ENCODE measurements at regions not wholly inside any gene's neighbourhood (a gene's known extent, or its start where the extent isn't known, plus 50 kb on each side); places are given as distances from the start of the nearest gene placed in this dataset.

DNA sequence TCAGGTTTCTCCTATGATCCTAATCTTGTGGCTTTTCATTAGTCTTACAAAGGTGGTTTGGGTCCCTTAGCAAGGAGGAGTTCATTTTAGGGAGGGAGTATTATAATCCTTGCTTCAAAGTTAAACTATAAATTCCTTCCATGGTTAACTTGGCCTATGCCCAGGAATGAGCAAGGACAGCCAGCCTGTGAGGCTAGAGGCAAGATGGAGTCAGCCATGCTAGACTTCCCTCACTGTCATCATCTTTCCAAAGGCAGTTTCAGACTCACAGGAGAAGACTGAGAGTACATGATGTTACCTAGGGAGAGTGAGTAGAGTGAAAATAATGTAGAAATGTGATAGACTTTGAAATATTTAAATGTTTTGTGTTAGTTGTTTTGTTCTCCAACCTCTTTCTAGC, 192.3 kb downstream of the GPAT3 start:
- no peak overlapping the region for H3K27ac ChIP-seq
- TF ChIP-seq EP300 (IDR thresholded peaks at IDR 0.05) (no peak), POLR2A (IDR thresholded peaks at IDR 0.05) (no peak)
- TF ChIP-seq, protein P1, sequence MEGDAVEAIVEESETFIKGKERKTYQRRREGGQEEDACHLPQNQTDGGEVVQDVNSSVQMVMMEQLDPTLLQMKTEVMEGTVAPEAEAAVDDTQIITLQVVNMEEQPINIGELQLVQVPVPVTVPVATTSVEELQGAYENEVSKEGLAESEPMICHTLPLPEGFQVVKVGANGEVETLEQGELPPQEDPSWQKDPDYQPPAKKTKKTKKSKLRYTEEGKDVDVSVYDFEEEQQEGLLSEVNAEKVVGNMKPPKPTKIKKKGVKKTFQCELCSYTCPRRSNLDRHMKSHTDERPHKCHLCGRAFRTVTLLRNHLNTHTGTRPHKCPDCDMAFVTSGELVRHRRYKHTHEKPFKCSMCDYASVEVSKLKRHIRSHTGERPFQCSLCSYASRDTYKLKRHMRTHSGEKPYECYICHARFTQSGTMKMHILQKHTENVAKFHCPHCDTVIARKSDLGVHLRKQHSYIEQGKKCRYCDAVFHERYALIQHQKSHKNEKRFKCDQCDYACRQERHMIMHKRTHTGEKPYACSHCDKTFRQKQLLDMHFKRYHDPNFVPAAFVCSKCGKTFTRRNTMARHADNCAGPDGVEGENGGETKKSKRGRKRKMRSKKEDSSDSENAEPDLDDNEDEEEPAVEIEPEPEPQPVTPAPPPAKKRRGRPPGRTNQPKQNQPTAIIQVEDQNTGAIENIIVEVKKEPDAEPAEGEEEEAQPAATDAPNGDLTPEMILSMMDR (IDR thresholded peaks at IDR 0.05), result no peak
- no peaks in the 10 kb centered on the region for H3K36me3 ChIP-seq
- no peak overlapping the region for H3K4me3 ChIP-seq
- no peaks in the 10 kb centered on the region for H3K4me1 ChIP-seq
- no peaks in the 10 kb centered on the region for H3K27me3 ChIP-seq
- peaks cover 0 to 18% (median 0%) of the 10 kb centered on the region in 4 donors for H3K9me3 ChIP-seq
- DNase-seq (ENCODE audit: low spot score in 2 of 2), result no peak

- Histone ChIP-seq H3K4me3 (no peak overlapping the region), H3K27me3 (no peaks in the 10 kb centered on the region), H3K27ac (no peak overlapping the region), H3K9me3 (peaks cover 0 to 12% (median 0%) of the 10 kb centered on the region in 4 donors), H3K4me1 (no peaks in the 10 kb centered on the region), H3K36me3 (no peaks in the 10 kb centered on the region)
- TF ChIP-seq, protein P1 (IDR thresholded peaks at IDR 0.05), result no peak
- TF ChIP-seq POLR2A (IDR thresholded peaks at IDR 0.05) (no peak), EP300 (IDR thresholded peaks at IDR 0.05) (no peak)
- DNase-seq (ENCODE audit: low spot score in 2 of 2), result no peak
- 80 to 92% methylated on average over 6 of the region's 6 CpGs for WGBS, 2 donors
Measured at GRCh38 chr4:83725336-83726085, 189.6 kb downstream of the GPAT3 start.

DNA sequence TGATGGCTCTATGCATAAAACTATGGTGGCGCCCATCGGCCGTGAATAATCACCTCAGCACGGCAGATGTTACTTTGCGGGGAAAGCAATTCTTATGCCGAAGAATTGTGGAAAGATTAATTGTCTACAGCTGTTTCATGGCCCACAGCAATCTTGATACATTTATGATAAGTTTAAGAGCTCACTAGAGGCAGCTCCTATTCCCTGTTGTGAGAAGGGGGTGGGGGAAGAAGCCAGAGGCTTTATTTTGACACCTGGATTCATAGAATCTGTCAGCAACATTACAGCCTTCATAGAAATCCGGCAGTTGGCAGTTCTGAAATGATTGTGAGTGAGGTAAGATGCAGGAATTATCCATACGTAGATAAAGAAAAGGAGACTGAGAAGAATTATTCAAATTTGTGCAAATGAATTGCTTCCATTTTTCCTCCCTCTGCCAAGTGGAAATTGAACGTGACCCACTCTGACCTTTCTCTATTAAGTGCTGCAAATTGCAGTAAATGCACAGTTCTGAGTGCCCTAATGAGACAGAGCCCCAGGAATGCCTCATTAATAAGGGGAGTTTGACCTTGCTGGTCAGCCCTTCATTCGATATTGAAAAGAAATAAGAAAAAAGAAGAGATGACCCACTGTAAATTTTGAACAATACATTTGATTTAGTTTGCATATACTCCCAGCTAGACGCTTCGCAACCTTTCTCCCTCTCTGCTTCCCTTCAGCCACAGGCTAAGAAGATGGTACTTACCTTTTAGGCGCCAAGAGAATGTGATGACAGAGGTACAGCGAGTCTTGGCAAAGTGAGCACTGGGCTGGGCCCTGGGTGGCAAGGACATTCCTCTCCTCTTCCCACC, 188.8 kb downstream of the GPAT3 start:
- H3K9me3 ChIP-seq, result peaks cover 0 to 5% (median 0%) of the 10 kb centered on the region in 4 donors
- H3K27me3 ChIP-seq, result no peaks in the 10 kb centered on the region
- TF ChIP-seq POLR2A (IDR thresholded peaks at IDR 0.05), result no peak
- TF ChIP-seq, protein P1 (IDR thresholded peaks at IDR 0.05), result no peak
- no peak for TF ChIP-seq EP300 (IDR thresholded peaks at IDR 0.05)
- H3K4me3 ChIP-seq, result no peak overlapping the region
- no peaks in the 10 kb centered on the region for H3K4me1 ChIP-seq
- DNase-seq (ENCODE audit: low spot score in 2 of 2), result no peak
- H3K27ac ChIP-seq, result no peak overlapping the region
- no peaks in the 10 kb centered on the region for H3K36me3 ChIP-seq
- 58 to 62% methylated on average over 14 of the region's 14 CpGs for WGBS, 2 donors

DNA sequence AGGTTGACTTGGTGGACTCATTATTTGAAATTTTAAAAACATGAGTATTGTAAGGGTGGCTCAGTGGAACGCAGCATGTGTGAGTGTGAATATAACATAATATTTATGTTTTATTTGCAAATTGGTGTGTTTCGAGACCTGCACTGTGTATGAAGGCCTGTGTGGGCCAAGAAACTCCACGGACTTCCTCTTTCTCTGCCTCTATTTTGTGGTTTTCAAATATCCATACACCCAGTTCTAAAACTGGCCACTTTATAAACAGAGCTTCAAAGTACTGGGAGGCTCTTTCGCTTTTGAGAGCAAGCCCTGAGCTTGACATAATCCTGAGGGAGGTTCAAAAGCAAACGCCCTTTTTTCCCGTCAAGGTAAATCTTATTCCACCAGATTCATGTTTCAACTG, 187.7 kb downstream of the GPAT3 start:
- Histone ChIP-seq H3K4me3 (no peak overlapping the region), H3K27ac (no peak overlapping the region), H3K36me3 (no peaks in the 10 kb centered on the region), H3K4me1 (no peaks in the 10 kb centered on the region), H3K9me3 (no peaks in the 10 kb centered on the region), H3K27me3 (no peaks in the 10 kb centered on the region)
- no peak for TF ChIP-seq POLR2A (IDR thresholded peaks at IDR 0.05)
- TF ChIP-seq, protein P1 (IDR thresholded peaks at IDR 0.05), result no peak
- TF ChIP-seq EP300 (IDR thresholded peaks at IDR 0.05), result no peak
- no peak for DNase-seq (ENCODE audit: low spot score in 2 of 2)
- WGBS, 2 donors, result 67 to 81% methylated on average over 6 of the region's 6 CpGs

GRCh38 chr4:83722730-83723269, 186.9 kb downstream of the GPAT3 start:
- no peak for DNase-seq (ENCODE audit: low spot score in 2 of 2)
- no peaks in the 10 kb centered on the region for H3K4me1 ChIP-seq
- 78 to 79% methylated on average over 5 of the region's 5 CpGs for WGBS, 2 donors
- H3K27me3 ChIP-seq, result no peaks in the 10 kb centered on the region
- no peak overlapping the region for H3K4me3 ChIP-seq
- TF ChIP-seq EP300 (IDR thresholded peaks at IDR 0.05) (no peak), POLR2A (IDR thresholded peaks at IDR 0.05) (no peak)
- TF ChIP-seq, protein P1 (IDR thresholded peaks at IDR 0.05), result no peak
- H3K36me3 ChIP-seq, result no peaks in the 10 kb centered on the region
- no peaks in the 10 kb centered on the region for H3K9me3 ChIP-seq
- no peak overlapping the region for H3K27ac ChIP-seq

Data from tibial nerve (tissue), 4 donors.